K562 (cell line): ENCODE measurements at regions not wholly inside any gene's neighbourhood (a gene's known extent, or its start where the extent isn't known, plus 50 kb on each side); places are given as distances from the start of the nearest gene placed in this dataset.

ENCODE experiments used
- ATAC-seq: fragments of 200-7000 bp; cut with Tn5 transposase; 3 replicates; pipeline ENCODE4 v1.9.1; 2020; ENCODE audit warnings: moderate library complexity
- BruUV-seq: library from RNA; stranded (reverse); fragments of 400-500 nt; replicated peaks from 2 replicates; lab custom pipeline; 2021; lab: Mats Ljungman, UMichigan
- CTCF ChIA-PET: fragments of 300-600 bp; formaldehyde crosslinking; extraction: SDS; loops from one replicate; lab custom pipeline; 2021; ENCODE audit warnings: low intra/inter-chr PET ratio; lab: Yijun Ruan, JAX
- POLR2A ChIA-PET: fragments of 300-600, 350-650 bp; sonication (Branson Sonifier 250); formaldehyde crosslinking; extraction: SDS; loops from one replicate; lab custom pipeline; 2021; ENCODE audit warnings: antibody characterized with exemption, inconsistent platforms; lab: Yijun Ruan, JAX
- DNase-seq, 4 experiments: peaks; one replicate each; pipeline versions ENCODE4 v3.0.0 to v3.0.0-alpha.2; 2011 to 2018; ENCODE audit warnings: low spot score in 3 of 4, mixed read lengths in 3 of 4; ENCODE audit errors: extremely low read depth in 1 of 4
- FAIRE-seq: peaks from 2 replicates; lab custom pipeline; 2011; peaks lifted over from hg19 to GRCh38; lab: Jason Lieb, UNC
- H2AFZ ChIP-seq: 2 replicates; pipeline ENCODE4 v1.6.0; 2011; ENCODE audit warnings: low read depth, low read length, control low read depth, inconsistent platforms
- H3K27ac ChIP-seq: fragments of 200-600 bp; 3 replicates; pipeline ENCODE4 v1.8.0; 2011; ENCODE audit warnings: low read depth, mild to moderate bottlenecking, control low read depth, inconsistent platforms, low read length, moderate library complexity, mixed read lengths; ENCODE audit errors: extremely low read depth
- H3K27me3 ChIP-seq, 2 experiments: fragments of 300-600 bp in 1 of 2; 2 replicates in 1 of 2; 3 replicates in 1 of 2; pipeline versions ENCODE4 v1.6.0 to v1.8.0; 2011; ENCODE audit warnings: inconsistent platforms in 2 of 2, low read length in 2 of 2, mild to moderate bottlenecking in 1 of 2, mixed read lengths in 1 of 2, moderate library complexity in 1 of 2; ENCODE audit not compliant: control insufficient read depth in 2 of 2, insufficient read depth in 2 of 2
- H3K36me3 ChIP-seq: fragments of 300-600 bp; 3 replicates; pipeline ENCODE4 v1.8.0; 2011; ENCODE audit warnings: mild to moderate bottlenecking, low read length, inconsistent platforms; ENCODE audit not compliant: control insufficient read depth, insufficient read depth
- H3K4me1 ChIP-seq, 2 experiments: fragments of 200-600 bp in 1 of 2; replicated peaks in 1 of 2; 2 replicates in 1 of 2; 3 replicates in 1 of 2; pipeline versions ENCODE4 v1.5.1 to v1.8.0; 2011; ENCODE audit warnings: inconsistent platforms in 2 of 2, low read length in 2 of 2, mild to moderate bottlenecking in 1 of 2, mixed read lengths in 1 of 2, moderate library complexity in 1 of 2; ENCODE audit not compliant: control insufficient read depth in 2 of 2, insufficient read depth in 2 of 2
- H3K4me2 ChIP-seq: 2 replicates; pipeline ENCODE4 v1.6.1; 2011; ENCODE audit warnings: low read length, control low read depth, inconsistent platforms, mixed read lengths; ENCODE audit not compliant: insufficient read depth
- H3K4me3 ChIP-seq: fragments of 200-600 bp; sonication (generic), shearing (Covaris generic); 2 replicates; pipeline ENCODE4 v1.5.1; 2016; ENCODE audit warnings: control low read depth, inconsistent platforms
- H3K79me2 ChIP-seq: fragments of 200-600 bp; 3 replicates; pipeline ENCODE4 v1.8.0; 2011; ENCODE audit warnings: low read length, inconsistent platforms; ENCODE audit not compliant: control insufficient read depth, insufficient read depth
- H3K9ac ChIP-seq, 2 experiments: 2 replicates each; pipeline versions ENCODE4 v1.6.0 to v1.6.1; 2011; ENCODE audit warnings: low read depth in 2 of 2, low read length in 2 of 2, control low read depth in 1 of 2, inconsistent platforms in 1 of 2, mild to moderate bottlenecking in 1 of 2, mixed read lengths in 1 of 2; ENCODE audit not compliant: insufficient read depth in 1 of 2
- H3K9me1 ChIP-seq: one replicate; pipeline ENCODE4 v1.6.0; 2011; ENCODE audit warnings: inconsistent platforms, mild to moderate bottlenecking, low read length, moderate library complexity; ENCODE audit not compliant: control insufficient read depth, insufficient read depth
- H3K9me3 ChIP-seq: replicated peaks from 2 replicates; pipeline ENCODE4 v1.5.1; 2011; ENCODE audit warnings: low read depth, low read length, inconsistent platforms; ENCODE audit not compliant: control insufficient read depth, insufficient read depth
- H4K20me1 ChIP-seq: replicated peaks from 2 replicates; pipeline ENCODE4 v1.6.1; 2011; ENCODE audit warnings: low read length, inconsistent platforms, mixed read lengths; ENCODE audit not compliant: control insufficient read depth, insufficient read depth
- HMG20B ChIP-seq: fragments of 250-450 bp; sonication (Bioruptor Pico); IDR thresholded peaks from 2 replicates; pipeline ENCODE4 v1.5.0; 2021; ENCODE audit warnings: mild to moderate bottlenecking
- NELFE ChIP-seq: IDR thresholded peaks from 2 replicates; pipeline ENCODE4 v1.6.1; 2011; ENCODE audit warnings: mild to moderate bottlenecking; ENCODE audit not compliant: insufficient read depth, insufficient read length
- RBM15 ChIP-seq: fragments of 200-400 bp; formaldehyde crosslinking; IDR thresholded peaks from 2 replicates; pipeline ENCODE4 v1.6.1; 2018; ENCODE audit warnings: mild to moderate bottlenecking, low read length, moderate library complexity; ENCODE audit not compliant: insufficient read depth
- SRSF1 ChIP-seq: fragments of 200-400 bp; formaldehyde crosslinking; IDR thresholded peaks from 2 replicates; pipeline ENCODE4 v1.6.1; 2017; ENCODE audit warnings: mild to moderate bottlenecking, low read depth, low read length, moderate library complexity
- STAT5B ChIP-seq: fragments of 250-450 bp; sonication (Bioruptor Pico); IDR thresholded peaks from 2 replicates; pipeline ENCODE4 v1.8.0; 2021; ENCODE audit warnings: mild to moderate bottlenecking, inconsistent platforms
- TAF7 ChIP-seq: fragments of 450-650 bp; IDR thresholded peaks from 2 replicates; pipeline ENCODE4 v1.6.1; 2016; ENCODE audit warnings: missing genetic modification characterization, missing compliant biosample characterization
- ZFX ChIP-seq: sonication (generic); formaldehyde crosslinking; IDR thresholded peaks from 2 replicates; pipeline ENCODE4 v1.8.0; 2022; ENCODE audit warnings: mild to moderate bottlenecking, missing genetic modification reagents, moderate library complexity
- ZNF41 ChIP-seq: fragments of 250-450 bp; sonication (Bioruptor Pico); conservative IDR thresholded peaks from 2 replicates; pipeline ENCODE4 v1.4.0; 2020; ENCODE audit warnings: mild to moderate bottlenecking
- ZNF431 ChIP-seq: sonication (generic); formaldehyde crosslinking; IDR thresholded peaks from 2 replicates; pipeline ENCODE4 v1.8.0; 2022; ENCODE audit warnings: mild to moderate bottlenecking, missing genetic modification reagents
- ZNF79 ChIP-seq: fragments of 250-450 bp; sonication (Bioruptor Pico); IDR thresholded peaks from 2 replicates; pipeline ENCODE4 v1.4.0; 2020; ENCODE audit warnings: low read depth, mild to moderate bottlenecking, moderate library complexity
- in situ Hi-C: fragments of 300-500 bp; cut with MboI; formaldehyde crosslinking; loops from 4 replicates; pipeline ENCODE4 v1.15.0; 2018; ENCODE audit warnings: inconsistent platforms, mixed read lengths
- intact Hi-C: fragments of 100-400 bp; cut with micrococcal nuclease; formaldehyde crosslinking; loops from 2 replicates; pipeline ENCODE4 v1.14.2; 2022

GRCh38 chr12:91290354-91290753 lies 107.7 kb upstream of the DCN start:
- H3K4me1 ChIP-seq, result no peaks in the 10 kb centered on the region
- no peaks in the 10 kb centered on the region for H3K9me1 ChIP-seq
- H3K9me3 ChIP-seq, result no peaks in the 10 kb centered on the region
- DNase-seq (no peak), ATAC-seq (no peak), FAIRE-seq (no peak)
- H2AFZ ChIP-seq, result no peak overlapping the region
- no peaks in the 10 kb centered on the region; the same call in 2 of the 3 replicates for H3K36me3 ChIP-seq
- no peak overlapping the region for H3K4me3 ChIP-seq
- H3K79me2 ChIP-seq, result no peaks in the 10 kb centered on the region
- no peaks in the 10 kb centered on the region for H4K20me1 ChIP-seq
- ChIA-PET CTCF (no interaction called here), POLR2A (no interaction called here)
- no TSS peak for BruUV-seq
- no peak overlapping the region for H3K27ac ChIP-seq
- no peaks in the 10 kb centered on the region for H3K27me3 ChIP-seq
- intact Hi-C loops (no loop called here), in situ Hi-C loops (no loop called here)
- no peak overlapping the region for H3K9ac ChIP-seq
- TF ChIP-seq ZNF431 (CRISPR knock-in tag) (no peak), NELFE (no peak), STAT5B (no peak), ZNF79 (CRISPR knock-in tag) (no peak), ZFX (CRISPR knock-in tag) (no peak), TAF7 (tag) (no peak), RBM15 (no peak), HMG20B (no peak), SRSF1 (no peak), ZNF41 (CRISPR knock-in tag) (no peak)
- no peak overlapping the region for H3K4me2 ChIP-seq
